IPS DF 6.9 (cell line): ENCODE measurements at regions not wholly inside any gene's neighbourhood (a gene's known extent, or its start where the extent isn't known, plus 50 kb on each side); places are given as distances from the start of the nearest gene placed in this dataset.
"Not testable (repeated sequence)": the region's sequence is repeated elsewhere in the genome, so short reads cannot be mapped to it uniquely, and the experiment has no call there.

Source experiments
- DNase-seq: peaks from one replicate; pipeline ENCODE4 v3.0.0-alpha.2; 2013; ENCODE audit warnings: low read depth, low spot score
- H3K27ac ChIP-seq: one replicate; pipeline ENCODE4 v1.5.1; 2013; ENCODE audit warnings: low read length, control low read depth
- H3K27me3 ChIP-seq: 2 replicates; pipeline ENCODE4 v1.6.1; 2013; ENCODE audit warnings: mild to moderate bottlenecking, low read length; ENCODE audit not compliant: control insufficient read depth, insufficient read depth
- H3K36me3 ChIP-seq: 2 replicates; pipeline ENCODE4 v1.6.1; 2013; ENCODE audit warnings: low read length; ENCODE audit not compliant: control insufficient read depth, insufficient read depth
- H3K4me1 ChIP-seq: 2 replicates; pipeline ENCODE4 v1.6.1; 2013; ENCODE audit warnings: low read length; ENCODE audit not compliant: control insufficient read depth, insufficient read depth
- H3K4me3 ChIP-seq: 2 replicates; pipeline ENCODE4 v1.5.1; 2013; ENCODE audit warnings: mild to moderate bottlenecking, low read length
- H3K9me3 ChIP-seq: 2 replicates; pipeline ENCODE4 v1.6.1; 2013; ENCODE audit warnings: low read length, inconsistent platforms; ENCODE audit not compliant: control insufficient read depth, insufficient read depth
- WGBS: extraction: QIAGEN DNeasy Blood & Tissue Kit; methylation state at CpG from one replicate; pipeline ENCODE4 v1.1.7; 2013; ENCODE audit warnings: mixed read lengths, missing lambda C conversion rate; ENCODE audit not compliant: insufficient read length, insufficient coverage; 5-methylcytosine and 5-hydroxymethylcytosine counted together

GRCh38 chr4:100907465-100908454 lies 389.9 kb upstream of the EMCN start:
- Histone ChIP-seq H3K4me3 (no peak overlapping the region), H3K4me1 (no peaks in the 10 kb centered on the region), H3K27ac (no peak overlapping the region), H3K9me3 (no peaks in the 10 kb centered on the region), H3K36me3 (no peaks in the 10 kb centered on the region), H3K27me3 (no peaks in the 10 kb centered on the region)
- no peak for DNase-seq
- WGBS: no CpG with 5 or more reads among the region's 3 CpGs

GRCh38 chr4:100906973-100907372 lies 389.2 kb upstream of the EMCN start:
- H3K4me3 ChIP-seq: no peak overlapping the region
- no peak for DNase-seq
- no peaks in the 10 kb centered on the region for H3K27me3 ChIP-seq
- H3K9me3 ChIP-seq: no peaks in the 10 kb centered on the region
- H3K4me1 ChIP-seq: no peaks in the 10 kb centered on the region
- H3K36me3 ChIP-seq: no peaks in the 10 kb centered on the region
- WGBS: no CpG with 5 or more reads among the region's 3 CpGs
- H3K27ac ChIP-seq: no peak overlapping the region

GRCh38 chr4:100900945-100901344 lies 383.1 kb upstream of the EMCN start:
- no CpG with 5 or more reads among the region's 5 CpGs for WGBS
- DNase-seq, H3K36me3 ChIP-seq, H3K9me3 ChIP-seq, H3K27ac ChIP-seq, H3K27me3 ChIP-seq, H3K4me3 ChIP-seq, H3K4me1 ChIP-seq: not testable (repeated sequence)

- no CpG with 5 or more reads among the region's 11 CpGs for WGBS
- Histone ChIP-seq H3K36me3 (no peaks in the 10 kb centered on the region), H3K4me3 (no peak overlapping the region), H3K27me3 (no peaks in the 10 kb centered on the region), H3K4me1 (no peaks in the 10 kb centered on the region), H3K9me3 (no peaks in the 10 kb centered on the region), H3K27ac (no peak overlapping the region)
- no peak for DNase-seq
These were observed 382.3 kb upstream of the EMCN start for GRCh38 chr4:100900134-100900533.

GRCh38 chr4:100898844-100899243 lies 381.0 kb upstream of the EMCN start:
- Histone ChIP-seq H3K36me3 (no peaks in the 10 kb centered on the region), H3K4me3 (no peak overlapping the region)
- DNase-seq: no peak

GRCh38 chr4:100895556-100896197 lies 377.9 kb upstream of the EMCN start:
- no peak overlapping the region for H3K27ac ChIP-seq
- WGBS: 100% methylated on average over 1 of the region's 8 CpGs
- H3K27me3 ChIP-seq: no peaks in the 10 kb centered on the region
- no peaks in the 10 kb centered on the region for H3K4me1 ChIP-seq
- H3K9me3 ChIP-seq: no peaks in the 10 kb centered on the region
- DNase-seq: no peak
- H3K36me3 ChIP-seq: no peaks in the 10 kb centered on the region
- H3K4me3 ChIP-seq: no peak overlapping the region

More at GRCh38 chr4:100898844-100899243, 381.0 kb upstream of the EMCN start:
- Histone ChIP-seq H3K27ac (no peak overlapping the region), H3K27me3 (no peaks in the 10 kb centered on the region), H3K9me3 (no peaks in the 10 kb centered on the region), H3K4me1 (no peaks in the 10 kb centered on the region)

GRCh38 chr4:100894339-100894870 lies 376.6 kb upstream of the EMCN start:
- H3K9me3 ChIP-seq: no peaks in the 10 kb centered on the region
- no peaks in the 10 kb centered on the region for H3K27me3 ChIP-seq
- no peak overlapping the region for H3K4me3 ChIP-seq
- no peaks in the 10 kb centered on the region for H3K36me3 ChIP-seq
- no peak for DNase-seq
- H3K27ac ChIP-seq: no peak overlapping the region
- H3K4me1 ChIP-seq: no peaks in the 10 kb centered on the region
- 100% methylated on average over 1 of the region's 1 CpG for WGBS

- H3K36me3 ChIP-seq: no peaks in the 10 kb centered on the region
- no peak overlapping the region for H3K27ac ChIP-seq
- H3K9me3 ChIP-seq: no peaks in the 10 kb centered on the region
- H3K4me1 ChIP-seq: peaks cover 1% of the 10 kb centered on the region; the same call in 1 of the 2 replicates
- H3K4me3 ChIP-seq: no peak overlapping the region
- no peaks in the 10 kb centered on the region for H3K27me3 ChIP-seq
- no peak for DNase-seq
- WGBS: no CpG with 5 or more reads among the region's 2 CpGs
These were observed 374.0 kb upstream of the EMCN start for GRCh38 chr4:100891808-100892207.

- no peaks in the 10 kb centered on the region for H3K9me3 ChIP-seq
- H3K4me3 ChIP-seq: no peak overlapping the region
- no peaks in the 10 kb centered on the region for H3K36me3 ChIP-seq
- no peak overlapping the region for H3K27ac ChIP-seq
- DNase-seq: no peak
- no peaks in the 10 kb centered on the region for H3K27me3 ChIP-seq
- peaks cover 1% of the 10 kb centered on the region; the same call in 1 of the 2 replicates for H3K4me1 ChIP-seq
These were observed 372.1 kb upstream of the EMCN start for GRCh38 chr4:100889898-100890297.

- no peak overlapping the region for H3K27ac ChIP-seq
- H3K36me3 ChIP-seq: no peaks in the 10 kb centered on the region
- WGBS: no CpG with 5 or more reads among the region's 2 CpGs
- H3K4me1 ChIP-seq: peaks cover 1% of the 10 kb centered on the region; the same call in 1 of the 2 replicates
- H3K9me3 ChIP-seq: no peaks in the 10 kb centered on the region
- H3K27me3 ChIP-seq: no peaks in the 10 kb centered on the region
- no peak overlapping the region for H3K4me3 ChIP-seq
- DNase-seq: no peak
These were observed 371.6 kb upstream of the EMCN start for GRCh38 chr4:100889401-100889800.
